ENCODE measurements at regions not wholly inside any gene's neighbourhood (a gene's known extent, or its start where the extent isn't known, plus 50 kb on each side); places are given as distances from the start of the nearest gene placed in this dataset.

GRCh38 chr2:221943076-221943810, 355.6 kb downstream of the PAX3 start:
- H3K27me3 ChIP-seq (ENCODE audit: insufficient read depth, poor library complexity, severe bottlenecking), result no peaks in the 10 kb centered on the region
- H3K27ac ChIP-seq (replicated peaks), result no peak overlapping the region
- no peak for TF ChIP-seq GABPA (IDR thresholded peaks at IDR 0.05; ENCODE audit: low read depth)
- TF ChIP-seq CTCF (IDR thresholded peaks at IDR 0.05; ENCODE audit: insufficient read depth, low read length), result no peak
- no peak for TF ChIP-seq POLR2AphosphoS5 (IDR thresholded peaks at IDR 0.05; ENCODE audit: low read depth)
- H3K4me3 ChIP-seq (replicated peaks; ENCODE audit: insufficient read depth, low read length), result no peak overlapping the region
- DNase-seq (ENCODE audit: low read depth in 1 of 2, low spot score in 1 of 2), result no peak

GRCh38 chr2:221931251-221931991, 359.3 kb upstream of the EPHA4 start:
- H3K27ac ChIP-seq (replicated peaks), result no peak overlapping the region
- H3K4me3 ChIP-seq (replicated peaks; ENCODE audit: insufficient read depth, low read length), result no peak overlapping the region
- TF ChIP-seq REST (IDR thresholded peaks at IDR 0.05; ENCODE audit: insufficient replicate concordance, low read depth), result no peak
- TF ChIP-seq GABPA (IDR thresholded peaks at IDR 0.05; ENCODE audit: low read depth), result no peak
- TF ChIP-seq POLR2AphosphoS5 (IDR thresholded peaks at IDR 0.05; ENCODE audit: low read depth), result no peak
- no peak for TF ChIP-seq CTCF (IDR thresholded peaks at IDR 0.05; ENCODE audit: insufficient read depth, low read length)
- TF ChIP-seq SPI1 (IDR thresholded peaks at IDR 0.05; ENCODE audit: borderline replicate concordance, low read depth), result no peak
- H3K27me3 ChIP-seq (ENCODE audit: insufficient read depth, poor library complexity, severe bottlenecking), result no peaks in the 10 kb centered on the region
- DNase-seq (ENCODE audit: low read depth in 1 of 2, low spot score in 1 of 2), result no peak

- H3K4me3 ChIP-seq (replicated peaks; ENCODE audit: insufficient read depth, low read length), result no peak overlapping the region
- TF ChIP-seq SPI1 (IDR thresholded peaks at IDR 0.05; ENCODE audit: borderline replicate concordance, low read depth) (no peak), CTCF (IDR thresholded peaks at IDR 0.05; ENCODE audit: insufficient read depth, low read length) (no peak), GABPA (IDR thresholded peaks at IDR 0.05; ENCODE audit: low read depth) (no peak), REST (IDR thresholded peaks at IDR 0.05; ENCODE audit: insufficient replicate concordance, low read depth) (no peak), POLR2AphosphoS5 (IDR thresholded peaks at IDR 0.05; ENCODE audit: low read depth) (no peak)
- H3K27ac ChIP-seq (replicated peaks), result no peak overlapping the region
- no peak for DNase-seq (ENCODE audit: low read depth in 1 of 2, low spot score in 1 of 2)
- no peaks in the 10 kb centered on the region for H3K27me3 ChIP-seq (ENCODE audit: insufficient read depth, poor library complexity, severe bottlenecking)
Measured at GRCh38 chr2:221929259-221929658, 357.2 kb upstream of the EPHA4 start.
